Body of pancreas (tissue), 4 donors: ENCODE measurements at regions not wholly inside any gene's neighbourhood (a gene's known extent, or its start where the extent isn't known, plus 50 kb on each side); places are given as distances from the start of the nearest gene placed in this dataset.

Experiments used
- POLR2A ChIP-seq, 3 donors: fragments of 450-650 bp; IDR thresholded peaks; one replicate each; pipeline ENCODE4 v1.6.1; 2016; ENCODE audit warnings: antibody characterized with exemption in 3 of 3, mild to moderate bottlenecking in 2 of 3
- TF ChIP-seq, protein P1 (sequence below), 7 experiments: fragments of 450-650 bp in 4 of 7; fragments of 200-600 bp in 3 of 7; sonication (generic) in 3 of 7; IDR thresholded peaks; one replicate each; pipeline ENCODE4 v1.5.1; 2016 to 2019; ENCODE audit warnings: antibody characterized with exemption in 7 of 7

GRCh38 chr4:56229947-56230346 lies 157.3 kb downstream of the AASDH start:
- TF ChIP-seq, protein P1, sequence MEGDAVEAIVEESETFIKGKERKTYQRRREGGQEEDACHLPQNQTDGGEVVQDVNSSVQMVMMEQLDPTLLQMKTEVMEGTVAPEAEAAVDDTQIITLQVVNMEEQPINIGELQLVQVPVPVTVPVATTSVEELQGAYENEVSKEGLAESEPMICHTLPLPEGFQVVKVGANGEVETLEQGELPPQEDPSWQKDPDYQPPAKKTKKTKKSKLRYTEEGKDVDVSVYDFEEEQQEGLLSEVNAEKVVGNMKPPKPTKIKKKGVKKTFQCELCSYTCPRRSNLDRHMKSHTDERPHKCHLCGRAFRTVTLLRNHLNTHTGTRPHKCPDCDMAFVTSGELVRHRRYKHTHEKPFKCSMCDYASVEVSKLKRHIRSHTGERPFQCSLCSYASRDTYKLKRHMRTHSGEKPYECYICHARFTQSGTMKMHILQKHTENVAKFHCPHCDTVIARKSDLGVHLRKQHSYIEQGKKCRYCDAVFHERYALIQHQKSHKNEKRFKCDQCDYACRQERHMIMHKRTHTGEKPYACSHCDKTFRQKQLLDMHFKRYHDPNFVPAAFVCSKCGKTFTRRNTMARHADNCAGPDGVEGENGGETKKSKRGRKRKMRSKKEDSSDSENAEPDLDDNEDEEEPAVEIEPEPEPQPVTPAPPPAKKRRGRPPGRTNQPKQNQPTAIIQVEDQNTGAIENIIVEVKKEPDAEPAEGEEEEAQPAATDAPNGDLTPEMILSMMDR (IDR thresholded peaks at IDR 0.05) = no peak
- no peak for TF ChIP-seq POLR2A (IDR thresholded peaks at IDR 0.05)
